Activated naive CD4-positive, alpha-beta T cell treated with anti-CD3 and anti-CD28 coated beads, Interleukin-2, amount 50 U/mL, for 24 hours (primary cell): ENCODE measurements at regions not wholly inside any gene's neighbourhood (a gene's known extent, or its start where the extent isn't known, plus 50 kb on each side); places are given as distances from the start of the nearest gene placed in this dataset.

Source experiments
- H3K27ac Mint-ChIP-seq: one replicate; pipeline ENCODE4 v1.8.0; 2021; ENCODE audit warnings: mild to moderate bottlenecking, mixed read lengths
- H3K27me3 Mint-ChIP-seq: one replicate; pipeline ENCODE4 v1.8.0; 2021; ENCODE audit warnings: mixed read lengths
- H3K36me3 Mint-ChIP-seq: one replicate; pipeline ENCODE4 v1.8.0; 2021; ENCODE audit warnings: mixed read lengths
- H3K4me1 Mint-ChIP-seq: one replicate; pipeline ENCODE4 v1.8.0; 2021; ENCODE audit warnings: mixed read lengths
- H3K4me3 Mint-ChIP-seq: one replicate; pipeline ENCODE4 v1.8.0; 2021; ENCODE audit warnings: mild to moderate bottlenecking, mixed read lengths
- H3K9me3 Mint-ChIP-seq: one replicate; pipeline ENCODE4 v1.8.0; 2021; ENCODE audit warnings: mixed read lengths

GRCh38 chr2:176653479-176654443, 384.5 kb downstream of the MTX2 start:
- H3K36me3 Mint-ChIP-seq = no peaks in the 10 kb centered on the region
- H3K27me3 Mint-ChIP-seq = peaks cover 41% of the 10 kb centered on the region
- peaks cover 11% of the 10 kb centered on the region for H3K4me1 Mint-ChIP-seq
- H3K27ac Mint-ChIP-seq = no peak overlapping the region
- no peak overlapping the region for H3K4me3 Mint-ChIP-seq
- H3K9me3 Mint-ChIP-seq = no peaks in the 10 kb centered on the region

DNA sequence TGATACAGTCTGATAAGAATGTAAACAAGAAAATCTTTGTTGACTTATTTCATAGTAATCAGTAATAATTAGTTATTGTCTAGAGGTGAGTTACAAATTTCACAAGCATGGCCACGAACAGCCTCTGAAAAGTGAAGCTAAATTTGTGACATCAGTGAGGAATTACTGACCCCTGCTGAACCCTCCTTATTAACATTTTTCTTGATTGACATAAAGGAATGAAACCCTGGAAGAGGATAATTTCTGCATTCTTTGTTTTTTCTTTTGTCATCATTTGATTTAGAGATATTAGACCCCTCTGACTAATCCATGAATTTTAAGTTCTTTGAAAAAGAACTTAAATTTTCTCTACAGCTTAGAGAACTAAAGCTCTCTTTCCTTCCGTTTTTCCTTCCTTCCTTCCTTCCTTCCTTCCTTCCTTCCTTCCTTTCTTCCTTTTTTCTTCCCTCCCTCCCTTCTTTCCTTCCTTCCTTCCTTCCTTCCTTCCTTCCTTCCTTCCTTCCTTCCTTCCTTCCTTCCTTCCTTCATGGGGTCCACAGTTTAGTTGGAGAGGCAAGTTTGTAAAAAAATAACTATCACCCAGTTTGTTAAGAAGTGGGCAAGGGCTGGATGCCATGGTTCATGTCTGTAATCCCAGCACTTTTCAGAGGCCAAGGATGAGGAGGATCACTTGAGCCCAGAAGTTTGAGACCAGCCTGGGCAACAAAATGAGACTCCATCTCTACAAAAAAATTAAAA, 387.0 kb downstream of the MTX2 start:
- Mint-ChIP-seq H3K9me3 (no peaks in the 10 kb centered on the region), H3K36me3 (no peaks in the 10 kb centered on the region), H3K4me1 (peaks cover 11% of the 10 kb centered on the region), H3K4me3 (no peak overlapping the region), H3K27ac (no peak overlapping the region), H3K27me3 (peaks cover 39% of the 10 kb centered on the region)

- H3K36me3 Mint-ChIP-seq = no peaks in the 10 kb centered on the region
- H3K4me1 Mint-ChIP-seq = peaks cover 11% of the 10 kb centered on the region
- H3K4me3 Mint-ChIP-seq = no peak overlapping the region
- no peaks in the 10 kb centered on the region for H3K9me3 Mint-ChIP-seq
- peaks cover 40% of the 10 kb centered on the region for H3K27me3 Mint-ChIP-seq
- H3K27ac Mint-ChIP-seq = no peak overlapping the region
Observed at GRCh38 chr2:176656776-176657140, 387.5 kb downstream of the MTX2 start.

DNA sequence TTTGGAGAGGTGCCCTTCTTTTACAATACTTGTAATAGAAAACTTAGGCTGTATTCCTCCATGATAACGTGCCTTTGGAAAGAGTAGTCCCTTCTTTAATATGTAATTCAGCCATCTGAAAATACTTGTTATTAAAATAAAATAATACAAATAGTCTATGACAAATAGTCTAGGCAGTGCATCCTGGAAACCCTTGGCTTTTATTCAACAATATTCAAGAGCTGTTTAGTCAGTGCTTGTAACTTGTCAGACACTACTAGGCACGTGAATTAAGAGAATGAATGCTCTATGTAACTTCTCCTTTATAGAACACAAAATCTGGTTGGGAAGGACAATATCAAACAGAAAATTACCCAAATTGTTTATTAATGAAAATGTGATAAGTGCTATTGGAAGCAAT, 388.2 kb downstream of the MTX2 start:
- Mint-ChIP-seq H3K27ac (no peak overlapping the region), H3K4me3 (no peak overlapping the region), H3K36me3 (no peaks in the 10 kb centered on the region), H3K9me3 (no peaks in the 10 kb centered on the region), H3K27me3 (peaks cover 40% of the 10 kb centered on the region), H3K4me1 (peaks cover 8% of the 10 kb centered on the region)

DNA sequence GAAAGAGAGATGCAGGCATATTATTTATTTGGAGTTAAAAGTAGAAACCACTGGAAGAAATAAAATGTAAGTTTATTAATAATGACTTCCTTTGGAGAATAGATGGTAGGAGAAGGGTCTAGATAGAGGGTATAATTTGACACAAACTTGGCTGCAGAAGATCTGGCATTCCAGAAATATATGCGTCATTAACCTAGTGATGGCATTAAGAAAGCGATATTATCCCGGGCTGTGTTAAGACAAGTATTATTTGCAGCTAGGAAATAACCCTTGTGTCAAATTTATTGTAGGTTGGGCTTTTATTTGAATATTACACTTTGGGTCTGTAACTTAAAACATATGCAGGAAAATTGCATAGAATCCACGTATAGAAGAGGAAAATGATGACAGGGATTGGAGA, 389.5 kb downstream of the MTX2 start:
- Mint-ChIP-seq H3K4me1 (peaks cover 2% of the 10 kb centered on the region), H3K27ac (no peak overlapping the region), H3K9me3 (no peaks in the 10 kb centered on the region), H3K36me3 (no peaks in the 10 kb centered on the region), H3K27me3 (peaks cover 40% of the 10 kb centered on the region), H3K4me3 (no peak overlapping the region)

DNA sequence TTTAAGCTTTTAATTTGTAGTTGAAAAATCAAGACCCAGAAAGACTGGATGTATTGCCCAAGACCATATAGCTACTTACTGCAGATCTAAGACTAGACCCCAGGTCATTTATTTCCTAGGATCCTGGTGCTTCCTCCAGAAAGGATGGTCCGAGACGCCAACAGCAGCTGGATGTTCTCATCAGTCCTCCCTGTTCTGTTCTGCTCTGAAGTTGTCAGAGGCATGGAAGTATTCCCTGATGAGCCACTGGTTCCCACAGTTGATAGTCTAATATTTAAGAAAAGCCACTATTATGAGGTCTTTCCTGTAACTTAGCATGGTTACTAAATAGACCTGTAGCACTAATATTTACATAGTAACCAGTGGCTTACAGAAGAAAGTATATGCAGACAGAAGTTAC, 393.5 kb downstream of the MTX2 start:
- H3K27ac Mint-ChIP-seq = no peak overlapping the region
- no peaks in the 10 kb centered on the region for H3K4me1 Mint-ChIP-seq
- peaks cover 30% of the 10 kb centered on the region for H3K27me3 Mint-ChIP-seq
- H3K36me3 Mint-ChIP-seq = no peaks in the 10 kb centered on the region
- H3K9me3 Mint-ChIP-seq = no peaks in the 10 kb centered on the region
- no peak overlapping the region for H3K4me3 Mint-ChIP-seq

DNA sequence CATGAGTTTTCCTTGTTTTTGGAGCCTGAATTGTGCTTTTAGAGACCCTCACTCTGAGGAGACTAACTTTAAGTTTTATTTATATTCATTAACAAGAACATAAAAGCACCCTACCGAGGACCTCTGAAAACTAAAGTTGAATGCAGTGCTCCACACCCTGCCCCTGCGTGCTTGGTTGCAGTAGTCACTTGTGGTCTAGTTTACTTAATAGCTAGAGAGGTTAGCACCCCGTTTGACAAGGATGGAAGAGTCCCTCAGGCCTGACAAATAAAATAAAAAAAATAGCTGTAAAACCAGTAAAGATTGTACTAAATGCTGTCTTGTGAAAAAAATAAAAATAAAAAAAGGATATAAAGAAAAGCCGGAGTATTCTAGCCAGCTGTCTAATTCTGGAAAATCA, 395.2 kb downstream of the MTX2 start:
- Mint-ChIP-seq H3K36me3 (no peaks in the 10 kb centered on the region), H3K9me3 (no peaks in the 10 kb centered on the region), H3K27ac (no peak overlapping the region), H3K4me1 (no peaks in the 10 kb centered on the region), H3K4me3 (no peak overlapping the region), H3K27me3 (peaks cover 20% of the 10 kb centered on the region)

- Mint-ChIP-seq H3K36me3 (no peaks in the 10 kb centered on the region), H3K4me3 (no peak overlapping the region), H3K9me3 (no peaks in the 10 kb centered on the region), H3K27ac (no peak overlapping the region), H3K4me1 (no peaks in the 10 kb centered on the region), H3K27me3 (peaks cover 17% of the 10 kb centered on the region)
Observed at GRCh38 chr2:176665086-176665485, 395.8 kb downstream of the MTX2 start.

- Mint-ChIP-seq H3K36me3 (no peaks in the 10 kb centered on the region), H3K4me3 (no peak overlapping the region), H3K27me3 (peaks cover 11% of the 10 kb centered on the region), H3K4me1 (no peaks in the 10 kb centered on the region), H3K27ac (no peak overlapping the region), H3K9me3 (no peaks in the 10 kb centered on the region)
Observed at GRCh38 chr2:176668912-176669311, 399.7 kb downstream of the MTX2 start.

DNA sequence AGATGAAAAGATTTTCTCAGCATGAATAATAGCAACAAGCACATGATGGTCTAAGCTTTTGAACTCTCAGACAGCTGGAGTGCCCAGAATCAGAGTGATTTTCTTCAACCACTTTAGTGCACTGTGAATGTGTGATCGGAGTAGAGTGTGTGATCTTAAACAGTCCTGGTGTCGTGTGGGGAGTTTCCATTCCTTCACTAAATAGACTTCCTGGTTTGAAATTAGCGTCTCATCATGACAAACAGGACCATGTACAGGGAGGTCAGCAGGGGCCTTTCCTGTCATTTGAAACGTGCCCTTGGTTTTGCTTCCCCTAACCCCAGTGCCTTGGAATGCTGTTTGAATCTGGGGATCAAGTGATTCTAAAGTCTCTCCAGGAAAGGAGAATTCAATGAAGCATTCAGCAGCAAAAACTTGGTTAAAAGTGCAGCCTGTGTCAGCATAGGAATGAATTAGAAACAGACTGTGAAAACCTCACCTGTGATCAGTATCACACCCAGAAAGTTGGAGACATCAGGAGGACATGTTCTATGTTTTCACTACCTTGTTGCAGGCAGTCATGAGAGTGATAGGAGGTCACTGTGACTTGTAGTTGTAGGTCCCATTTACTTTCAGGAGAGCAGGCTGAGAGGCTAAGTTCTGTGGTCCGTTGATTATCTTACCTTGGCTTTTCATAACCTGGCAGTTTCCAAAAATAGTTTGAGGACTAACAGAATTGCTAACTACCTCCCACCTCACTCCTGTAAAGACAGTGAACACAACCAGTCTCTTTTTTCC, 400.3 kb downstream of the MTX2 start:
- no peaks in the 10 kb centered on the region for H3K9me3 Mint-ChIP-seq
- peaks cover 11% of the 10 kb centered on the region for H3K27me3 Mint-ChIP-seq
- H3K27ac Mint-ChIP-seq = no peak overlapping the region
- no peaks in the 10 kb centered on the region for H3K4me1 Mint-ChIP-seq
- H3K36me3 Mint-ChIP-seq = no peaks in the 10 kb centered on the region
- H3K4me3 Mint-ChIP-seq = no peak overlapping the region

- no peaks in the 10 kb centered on the region for H3K4me1 Mint-ChIP-seq
- no peak overlapping the region for H3K27ac Mint-ChIP-seq
- peaks cover 11% of the 10 kb centered on the region for H3K27me3 Mint-ChIP-seq
- H3K36me3 Mint-ChIP-seq = no peaks in the 10 kb centered on the region
- H3K4me3 Mint-ChIP-seq = no peak overlapping the region
- H3K9me3 Mint-ChIP-seq = no peaks in the 10 kb centered on the region
Observed at GRCh38 chr2:176675271-176675949, 406.2 kb downstream of the MTX2 start.

DNA sequence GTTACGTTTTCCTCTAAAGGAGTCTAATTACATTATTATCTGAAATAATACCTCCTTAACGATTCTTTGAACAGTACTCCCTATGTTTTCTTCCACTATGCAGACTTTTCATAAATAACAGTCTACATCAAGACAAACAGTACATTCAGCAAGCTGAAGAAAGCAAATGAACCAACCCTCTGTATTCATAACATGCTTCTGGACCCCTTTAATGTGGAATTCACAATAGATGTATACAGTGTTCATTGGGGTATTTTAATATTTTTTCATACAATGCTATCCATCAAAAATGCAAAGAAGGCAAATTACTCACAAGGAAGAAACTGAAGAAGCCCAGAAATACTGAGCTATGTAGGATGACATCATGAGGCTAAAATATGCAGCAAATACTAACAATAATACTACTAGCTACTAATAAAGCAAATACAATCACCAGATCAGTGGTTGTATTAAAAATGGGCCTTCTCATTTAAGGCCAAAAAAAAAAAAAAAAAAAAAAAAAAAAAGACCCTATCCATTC, 408.6 kb downstream of the MTX2 start:
- H3K27ac Mint-ChIP-seq = no peak overlapping the region
- H3K9me3 Mint-ChIP-seq = no peaks in the 10 kb centered on the region
- H3K4me3 Mint-ChIP-seq = no peak overlapping the region
- H3K36me3 Mint-ChIP-seq = no peaks in the 10 kb centered on the region
- peaks cover 7% of the 10 kb centered on the region for H3K27me3 Mint-ChIP-seq
- no peaks in the 10 kb centered on the region for H3K4me1 Mint-ChIP-seq

GRCh38 chr2:176678571-176678970, 409.3 kb downstream of the MTX2 start:
- H3K4me3 Mint-ChIP-seq = no peak overlapping the region
- H3K27ac Mint-ChIP-seq = no peak overlapping the region
- H3K4me1 Mint-ChIP-seq = no peaks in the 10 kb centered on the region
- H3K9me3 Mint-ChIP-seq = no peaks in the 10 kb centered on the region
- peaks cover 7% of the 10 kb centered on the region for H3K27me3 Mint-ChIP-seq
- no peaks in the 10 kb centered on the region for H3K36me3 Mint-ChIP-seq

DNA sequence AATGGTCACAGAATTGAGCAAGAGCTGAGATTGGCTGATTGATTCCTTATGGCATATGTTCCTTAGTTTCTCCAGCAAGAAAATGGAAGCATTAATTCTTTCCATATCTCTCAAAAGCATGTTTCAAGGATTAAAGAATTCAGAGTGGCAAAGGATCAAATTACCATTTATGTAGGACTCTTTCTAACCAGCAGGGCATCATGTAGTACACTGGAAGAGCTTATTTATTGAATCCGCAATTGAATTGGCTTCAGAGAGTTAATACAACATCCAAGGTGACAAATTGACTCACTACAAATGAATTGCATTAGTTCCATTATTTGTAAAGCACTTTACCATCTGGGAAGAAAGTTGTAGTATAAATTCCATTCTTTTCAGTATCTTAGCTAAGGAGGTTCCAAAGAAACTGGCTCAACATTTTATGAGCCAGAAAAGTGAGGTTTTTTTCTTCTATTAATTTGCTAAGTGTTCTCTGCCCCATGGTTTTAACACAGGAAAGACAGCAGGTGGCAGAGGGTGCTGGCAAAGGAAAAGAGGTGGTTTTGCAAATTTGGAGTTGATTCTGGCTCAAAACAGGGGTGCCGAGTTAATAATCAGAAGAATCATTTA, 409.9 kb downstream of the MTX2 start:
- Mint-ChIP-seq H3K9me3 (no peaks in the 10 kb centered on the region), H3K27me3 (peaks cover 7% of the 10 kb centered on the region), H3K27ac (no peak overlapping the region), H3K36me3 (no peaks in the 10 kb centered on the region), H3K4me3 (no peak overlapping the region), H3K4me1 (no peaks in the 10 kb centered on the region)
